NB4 (cell line): ENCODE measurements at regions not wholly inside any gene's neighbourhood (a gene's known extent, or its start where the extent isn't known, plus 50 kb on each side); places are given as distances from the start of the nearest gene placed in this dataset.

Source experiments
- DNase-seq: peaks from one replicate; pipeline ENCODE4 v3.0.0; 2010; ENCODE audit warnings: low read depth
- H3K4me3 ChIP-seq: one replicate; pipeline ENCODE4 v1.5.1; 2011; ENCODE audit warnings: mild to moderate bottlenecking, low read depth, low read length, moderate library complexity
- CTCF ChIP-seq: IDR thresholded peaks from one replicate; pipeline ENCODE4 v1.5.1; 2012; ENCODE audit warnings: low read depth, low read length
- MAX ChIP-seq: IDR thresholded peaks from 2 replicates; pipeline ENCODE4 v1.6.1; 2011; ENCODE audit warnings: low read depth, low read length
- MYC ChIP-seq: IDR thresholded peaks from 2 replicates; pipeline ENCODE4 v1.6.1; 2011; ENCODE audit warnings: low read depth, low read length
- POLR2A ChIP-seq: IDR thresholded peaks from 2 replicates; pipeline ENCODE4 v1.6.1; 2011; ENCODE audit warnings: mild to moderate bottlenecking; ENCODE audit not compliant: insufficient read length; ENCODE audit errors: extremely low read depth

GRCh38 chr4:170700064-170700463, 610.3 kb upstream of the AADAT start:
- TF ChIP-seq POLR2A = no peak
- TF ChIP-seq MYC = no peak
- TF ChIP-seq CTCF = no peak
- TF ChIP-seq MAX = no peak
- no peak for DNase-seq
- H3K4me3 ChIP-seq = no peak overlapping the region

GRCh38 chr4:170698334-170698733, 608.6 kb upstream of the AADAT start:
- DNase-seq = no peak
- no peak overlapping the region for H3K4me3 ChIP-seq
- no peak for TF ChIP-seq MYC
- TF ChIP-seq MAX = no peak
- no peak for TF ChIP-seq POLR2A
- TF ChIP-seq CTCF = no peak

GRCh38 chr4:170697845-170698244, 608.1 kb upstream of the AADAT start:
- TF ChIP-seq MYC (no peak), CTCF (no peak), MAX (no peak), POLR2A (no peak)
- no peak for DNase-seq
- no peak overlapping the region for H3K4me3 ChIP-seq

GRCh38 chr4:170697045-170697444, 607.3 kb upstream of the AADAT start:
- DNase-seq = no peak
- TF ChIP-seq MYC (no peak), CTCF (no peak), MAX (no peak), POLR2A (no peak)
- H3K4me3 ChIP-seq = no peak overlapping the region

GRCh38 chr4:170691168-170691567, 601.4 kb upstream of the AADAT start:
- DNase-seq = no peak

More at GRCh38 chr4:170691168-170691567, 601.4 kb upstream of the AADAT start:
- TF ChIP-seq MAX (no peak), MYC (no peak), CTCF (no peak), POLR2A (no peak)
- H3K4me3 ChIP-seq = no peak overlapping the region
